ENCODE measurements at regions not wholly inside any gene's neighbourhood (a gene's known extent, or its start where the extent isn't known, plus 50 kb on each side); places are given as distances from the start of the nearest gene placed in this dataset.

DNA sequence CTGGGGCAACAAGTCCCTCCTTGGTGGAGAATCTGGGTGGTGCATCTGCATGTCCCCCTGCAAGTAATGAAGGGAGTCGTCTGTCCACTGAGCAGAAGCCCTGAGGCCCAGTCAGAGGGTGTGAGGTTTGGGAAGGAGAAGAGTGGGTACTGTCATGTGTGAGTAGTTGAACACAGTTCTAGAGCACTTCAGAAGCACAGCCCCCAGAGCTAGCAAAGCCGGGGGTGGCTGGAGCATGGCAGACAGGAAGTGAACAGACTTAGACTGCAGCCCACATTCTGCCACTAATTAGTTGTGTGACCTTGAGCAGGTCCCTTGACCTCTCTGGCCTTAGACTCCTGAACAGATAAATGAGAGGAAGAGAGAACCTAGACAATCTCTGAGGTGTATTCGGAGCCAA is 207.6 kb downstream of the UACA start:
- 75 to 100% methylated on average over 2 of the region's 3 CpGs for WGBS, 2 experiments (ENCODE audit: insufficient coverage in 2 of 2)
- Histone ChIP-seq H3K9me3 (ENCODE audit: control insufficient read depth, low read length) (no peaks in the 10 kb centered on the region), H3K4me3 (ENCODE audit: extremely low read depth, insufficient read depth, low read length, poor library complexity, severe bottlenecking) (no peak overlapping the region), H3K36me3 (ENCODE audit: control insufficient read depth, insufficient read depth, low read length) (no peaks in the 10 kb centered on the region), H3K27ac (ENCODE audit: low read depth, low read length, severe bottlenecking) (no peak overlapping the region), H3K4me1 (ENCODE audit: control insufficient read depth, insufficient read depth, low read length, poor library complexity, severe bottlenecking) (peaks cover 10% of the 10 kb centered on the region)

DNA sequence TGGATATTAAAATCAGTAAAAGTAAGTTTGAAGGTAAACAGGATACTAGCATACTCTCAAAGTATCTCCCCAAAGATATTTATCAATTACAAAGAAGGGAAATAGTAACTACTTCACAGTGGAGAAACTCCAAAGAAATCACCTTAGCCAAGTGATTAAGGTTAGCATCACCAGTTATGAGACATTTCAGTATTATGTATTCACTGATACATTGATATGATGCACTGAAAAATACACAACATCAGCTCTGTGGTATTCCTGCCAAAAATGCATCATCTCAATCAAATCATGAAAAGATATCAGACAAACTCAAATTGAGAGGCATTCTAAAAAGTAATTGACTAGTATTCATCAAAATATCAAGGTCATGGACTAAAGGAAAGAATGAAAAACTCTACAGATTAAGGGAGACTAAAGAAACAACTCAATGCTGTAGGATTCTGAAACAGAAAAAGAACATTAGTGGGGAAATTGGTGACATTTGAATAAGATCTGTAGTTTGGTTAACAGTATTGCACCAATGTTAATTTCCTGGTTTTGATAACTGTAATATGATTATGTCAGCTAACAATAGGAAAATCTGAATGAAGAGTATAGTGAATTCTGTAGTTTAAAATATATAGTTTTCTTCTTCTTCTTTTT is 215.4 kb downstream of the UACA start:
- Histone ChIP-seq H3K9me3 (ENCODE audit: control insufficient read depth, low read length) (no peaks in the 10 kb centered on the region), H3K36me3 (ENCODE audit: control insufficient read depth, insufficient read depth, low read length) (no peaks in the 10 kb centered on the region), H3K4me1 (ENCODE audit: control insufficient read depth, insufficient read depth, low read length, poor library complexity, severe bottlenecking) (no peaks in the 10 kb centered on the region), H3K4me3 (ENCODE audit: extremely low read depth, insufficient read depth, low read length, poor library complexity, severe bottlenecking) (no peak overlapping the region), H3K27ac (ENCODE audit: low read depth, low read length, severe bottlenecking) (no peak overlapping the region)

DNA sequence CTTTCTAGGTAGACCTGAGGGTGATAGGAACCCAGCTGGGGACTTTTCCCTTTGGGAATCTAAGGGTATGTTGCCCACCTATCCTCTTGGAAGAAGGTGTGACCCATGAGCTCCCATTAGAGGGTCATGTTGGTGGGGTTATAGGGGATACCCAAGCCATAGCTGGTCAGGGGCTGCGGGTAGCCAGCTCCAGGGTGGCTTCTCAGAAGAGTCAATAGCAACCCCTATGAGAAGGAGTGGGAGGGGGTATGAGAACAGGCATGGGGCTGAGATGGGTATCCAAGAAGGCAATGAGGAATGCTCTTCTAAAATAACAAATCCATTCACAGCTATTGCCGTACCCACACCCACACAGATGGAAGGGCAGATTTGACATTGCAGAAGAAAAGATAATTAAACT is 217.8 kb downstream of the UACA start:
- Histone ChIP-seq H3K36me3 (ENCODE audit: control insufficient read depth, insufficient read depth, low read length) (no peaks in the 10 kb centered on the region), H3K4me3 (ENCODE audit: extremely low read depth, insufficient read depth, low read length, poor library complexity, severe bottlenecking) (no peak overlapping the region), H3K4me1 (ENCODE audit: control insufficient read depth, insufficient read depth, low read length, poor library complexity, severe bottlenecking) (no peaks in the 10 kb centered on the region), H3K27ac (ENCODE audit: low read depth, low read length, severe bottlenecking) (no peak overlapping the region), H3K9me3 (ENCODE audit: control insufficient read depth, low read length) (no peaks in the 10 kb centered on the region)
- no CpG with 5 or more reads among the region's 2 CpGs for WGBS, 2 experiments (ENCODE audit: insufficient coverage in 2 of 2)

DNA sequence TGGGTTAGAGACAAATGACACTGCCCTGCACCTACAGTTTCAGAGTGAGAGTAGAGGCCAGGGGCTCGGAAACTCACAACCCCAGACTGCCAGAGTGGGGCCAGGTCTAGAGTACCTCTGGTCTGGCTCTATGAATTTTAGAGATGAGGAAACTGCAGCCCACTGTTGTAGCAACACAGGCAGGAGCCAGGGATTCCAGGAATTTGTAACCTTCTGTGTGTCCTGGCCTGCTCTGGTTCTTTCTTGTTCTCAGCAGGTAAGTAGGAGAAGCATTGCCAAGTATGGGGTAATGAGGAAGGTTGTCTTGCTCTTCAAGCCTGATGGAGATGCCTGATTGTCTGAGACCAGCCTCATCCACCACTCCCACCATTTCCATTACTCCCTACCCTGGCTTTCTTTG is 221.8 kb downstream of the UACA start:
- Histone ChIP-seq H3K36me3 (ENCODE audit: control insufficient read depth, insufficient read depth, low read length) (no peaks in the 10 kb centered on the region), H3K9me3 (ENCODE audit: control insufficient read depth, low read length) (no peaks in the 10 kb centered on the region), H3K4me3 (ENCODE audit: extremely low read depth, insufficient read depth, low read length, poor library complexity, severe bottlenecking) (no peak overlapping the region), H3K27ac (ENCODE audit: low read depth, low read length, severe bottlenecking) (no peak overlapping the region), H3K4me1 (ENCODE audit: control insufficient read depth, insufficient read depth, low read length, poor library complexity, severe bottlenecking) (peaks cover 7% of the 10 kb centered on the region)
- WGBS, 2 experiments (ENCODE audit: insufficient coverage in 2 of 2), result 88% methylated on average over 1 of the region's 1 CpG; no CpG with 5 or more reads in 1 of the 2 experiments

DNA sequence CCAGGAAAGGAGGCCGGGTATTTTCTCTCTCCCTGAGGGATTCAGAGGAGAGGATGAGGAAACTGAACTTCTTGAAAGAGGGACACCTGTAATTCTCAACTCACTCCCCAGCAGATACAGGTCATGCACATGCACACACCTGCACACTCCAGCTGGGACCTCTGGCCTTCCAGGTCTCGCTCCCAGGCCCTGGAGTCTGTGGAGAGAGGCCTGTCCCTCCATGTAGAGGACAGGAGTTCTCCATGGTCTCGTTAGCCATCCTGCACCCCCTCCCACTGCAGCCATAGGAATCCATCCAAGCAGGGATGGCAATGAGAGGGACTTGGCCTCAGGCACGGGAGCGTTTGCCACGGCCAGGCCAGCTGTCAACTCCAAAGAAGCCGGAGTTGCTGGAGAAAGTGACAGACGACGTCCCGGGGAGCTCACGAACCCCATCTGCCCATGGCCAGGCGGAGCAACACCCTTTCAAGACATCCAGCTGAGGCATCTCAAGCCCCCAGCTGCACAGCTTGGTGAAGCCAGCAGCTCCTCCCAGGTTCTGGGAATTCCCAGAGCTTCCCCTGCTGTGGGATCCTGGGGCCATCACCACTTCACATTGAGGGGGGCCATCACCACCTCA is 223.3 kb downstream of the UACA start:
- H3K4me1 ChIP-seq (ENCODE audit: control insufficient read depth, insufficient read depth, low read length, poor library complexity, severe bottlenecking), result peaks cover 9% of the 10 kb centered on the region

DNA sequence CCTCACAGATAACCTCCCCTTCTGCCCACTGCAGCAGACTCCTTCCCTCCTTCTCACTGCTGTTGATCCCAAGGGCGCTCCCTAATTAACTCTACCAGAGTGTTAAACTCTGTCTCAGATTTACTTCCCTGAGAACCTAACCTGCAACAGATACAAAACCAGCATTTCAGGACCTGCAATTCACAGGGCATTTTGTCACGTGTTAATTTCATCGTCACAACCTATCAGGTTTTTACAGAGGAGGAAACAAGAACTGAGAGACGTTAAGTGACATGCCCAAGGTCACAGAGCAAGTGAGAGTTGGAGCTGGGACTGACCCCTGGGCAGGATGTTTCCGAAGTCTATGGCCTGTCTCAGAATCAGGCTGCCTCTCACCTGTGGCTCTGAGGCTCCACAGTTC is 223.9 kb downstream of the UACA start:
- WGBS, 2 experiments (ENCODE audit: insufficient coverage in 2 of 2), result 85 to 95% methylated on average over 4 to 5 of the region's 5 CpGs
- Histone ChIP-seq H3K4me3 (ENCODE audit: extremely low read depth, insufficient read depth, low read length, poor library complexity, severe bottlenecking) (no peak overlapping the region), H3K36me3 (ENCODE audit: control insufficient read depth, insufficient read depth, low read length) (no peaks in the 10 kb centered on the region), H3K4me1 (ENCODE audit: control insufficient read depth, insufficient read depth, low read length, poor library complexity, severe bottlenecking) (peaks cover 9% of the 10 kb centered on the region), H3K9me3 (ENCODE audit: control insufficient read depth, low read length) (no peaks in the 10 kb centered on the region), H3K27ac (ENCODE audit: low read depth, low read length, severe bottlenecking) (no peak overlapping the region)

More for the DNA sequence above, 223.3 kb downstream of the UACA start:
- Histone ChIP-seq H3K4me3 (ENCODE audit: extremely low read depth, insufficient read depth, low read length, poor library complexity, severe bottlenecking) (no peak overlapping the region), H3K27ac (ENCODE audit: low read depth, low read length, severe bottlenecking) (no peak overlapping the region), H3K36me3 (ENCODE audit: control insufficient read depth, insufficient read depth, low read length) (no peaks in the 10 kb centered on the region), H3K9me3 (ENCODE audit: control insufficient read depth, low read length) (no peaks in the 10 kb centered on the region)
- WGBS, 2 experiments (ENCODE audit: insufficient coverage in 2 of 2), result 74 to 85% methylated on average over 10 to 12 of the region's 12 CpGs

DNA sequence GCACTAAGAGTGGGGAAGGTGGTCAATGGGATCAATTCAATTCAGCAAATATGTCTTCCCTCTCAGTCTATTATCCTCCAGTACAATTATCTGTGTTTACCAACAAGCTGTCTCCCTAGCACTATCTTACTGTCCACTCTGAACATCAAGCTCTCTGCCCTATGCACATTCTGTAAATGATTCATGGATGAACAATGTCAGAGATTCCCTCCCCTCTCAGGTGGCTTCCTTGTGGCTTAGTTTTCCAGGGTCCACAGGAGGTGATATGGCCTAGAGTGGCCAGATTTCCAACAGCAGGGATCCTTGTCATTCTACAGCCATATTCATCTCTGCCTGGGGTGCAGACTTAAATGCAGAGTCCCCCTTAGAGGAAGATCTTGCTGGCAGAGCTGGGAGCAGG is 225.1 kb downstream of the UACA start:
- H3K36me3 ChIP-seq (ENCODE audit: control insufficient read depth, insufficient read depth, low read length), result no peaks in the 10 kb centered on the region
- peaks cover 9% of the 10 kb centered on the region for H3K4me1 ChIP-seq (ENCODE audit: control insufficient read depth, insufficient read depth, low read length, poor library complexity, severe bottlenecking)
- H3K9me3 ChIP-seq (ENCODE audit: control insufficient read depth, low read length), result no peaks in the 10 kb centered on the region
- no peak overlapping the region for H3K4me3 ChIP-seq (ENCODE audit: extremely low read depth, insufficient read depth, low read length, poor library complexity, severe bottlenecking)
- no peak overlapping the region for H3K27ac ChIP-seq (ENCODE audit: low read depth, low read length, severe bottlenecking)

DNA sequence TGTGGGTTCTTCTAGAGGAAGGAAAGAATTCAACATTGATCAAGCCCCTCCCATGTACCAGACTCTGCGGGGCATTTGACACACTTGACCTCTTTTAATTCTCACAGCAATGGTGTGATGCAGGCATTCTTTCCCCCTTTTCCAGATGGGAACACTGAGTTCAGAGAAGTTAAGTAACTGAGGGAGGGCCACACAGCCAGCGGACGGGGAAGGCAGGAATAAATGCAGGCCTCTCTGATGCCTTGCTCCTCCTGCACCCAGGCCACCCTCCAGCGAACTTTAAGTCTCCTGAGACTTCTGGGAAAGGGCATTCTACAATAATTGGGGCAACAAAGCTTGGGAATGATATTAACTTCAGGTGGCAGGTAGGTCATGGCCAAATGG is 227.4 kb downstream of the UACA start:
- Histone ChIP-seq H3K9me3 (ENCODE audit: control insufficient read depth, low read length) (no peaks in the 10 kb centered on the region), H3K27ac (ENCODE audit: low read depth, low read length, severe bottlenecking) (no peak overlapping the region), H3K4me3 (ENCODE audit: extremely low read depth, insufficient read depth, low read length, poor library complexity, severe bottlenecking) (no peak overlapping the region), H3K36me3 (ENCODE audit: control insufficient read depth, insufficient read depth, low read length) (no peaks in the 10 kb centered on the region), H3K4me1 (ENCODE audit: control insufficient read depth, insufficient read depth, low read length, poor library complexity, severe bottlenecking) (peaks cover 9% of the 10 kb centered on the region)
- 79 to 100% methylated on average over 1 to 2 of the region's 4 CpGs for WGBS, 2 experiments (ENCODE audit: insufficient coverage in 2 of 2)

DNA sequence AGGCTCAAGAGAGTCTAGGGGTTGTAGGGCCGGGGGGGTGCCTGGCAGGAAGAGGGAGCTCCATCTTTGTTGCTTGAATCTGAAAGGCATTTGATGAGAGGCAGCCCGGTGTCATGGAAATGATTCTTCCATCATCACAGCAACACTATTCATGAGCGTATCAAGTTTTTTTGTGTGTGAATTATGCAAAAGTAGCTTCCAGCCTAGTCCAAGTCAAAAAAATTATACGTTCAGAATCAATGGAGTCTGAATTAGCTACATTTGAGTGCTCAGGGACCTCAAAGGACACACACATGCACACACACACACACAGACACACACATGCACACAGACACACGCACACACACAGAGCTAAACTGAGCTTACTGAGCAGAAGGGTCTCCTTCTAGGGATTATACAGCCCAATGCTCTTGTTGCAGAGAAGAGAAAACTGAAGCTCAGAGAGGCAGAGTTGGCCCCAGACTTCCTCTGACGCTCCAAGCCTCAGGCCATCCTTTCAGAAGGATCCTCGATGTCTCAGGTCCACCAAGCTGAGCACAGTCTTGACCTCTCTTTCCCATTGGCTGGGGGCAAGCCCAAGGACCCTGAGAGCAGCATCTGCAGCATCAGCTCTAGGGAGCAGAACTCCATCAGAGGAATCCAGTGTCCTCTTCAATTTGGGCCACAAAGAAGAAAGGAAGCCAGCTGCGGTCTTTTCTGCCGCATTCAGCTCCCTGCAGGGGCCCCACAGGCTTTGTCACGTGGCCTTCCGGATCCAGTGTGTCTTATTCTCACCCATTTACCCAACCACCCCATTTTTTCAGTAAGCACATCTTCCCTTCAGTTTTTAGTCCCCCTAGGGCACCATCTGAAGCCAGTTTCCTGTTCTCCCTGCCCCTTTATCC is 228.0 kb downstream of the UACA start:
- H3K4me3 ChIP-seq (ENCODE audit: extremely low read depth, insufficient read depth, low read length, poor library complexity, severe bottlenecking), result no peak overlapping the region
- H3K27ac ChIP-seq (ENCODE audit: low read depth, low read length, severe bottlenecking), result no peak overlapping the region
- H3K36me3 ChIP-seq (ENCODE audit: control insufficient read depth, insufficient read depth, low read length), result no peaks in the 10 kb centered on the region
- no peaks in the 10 kb centered on the region for H3K9me3 ChIP-seq (ENCODE audit: control insufficient read depth, low read length)
- 54 to 77% methylated on average over 6 to 7 of the region's 11 CpGs for WGBS, 2 experiments (ENCODE audit: insufficient coverage in 2 of 2)
- H3K4me1 ChIP-seq (ENCODE audit: control insufficient read depth, insufficient read depth, low read length, poor library complexity, severe bottlenecking), result peaks cover 9% of the 10 kb centered on the region

DNA sequence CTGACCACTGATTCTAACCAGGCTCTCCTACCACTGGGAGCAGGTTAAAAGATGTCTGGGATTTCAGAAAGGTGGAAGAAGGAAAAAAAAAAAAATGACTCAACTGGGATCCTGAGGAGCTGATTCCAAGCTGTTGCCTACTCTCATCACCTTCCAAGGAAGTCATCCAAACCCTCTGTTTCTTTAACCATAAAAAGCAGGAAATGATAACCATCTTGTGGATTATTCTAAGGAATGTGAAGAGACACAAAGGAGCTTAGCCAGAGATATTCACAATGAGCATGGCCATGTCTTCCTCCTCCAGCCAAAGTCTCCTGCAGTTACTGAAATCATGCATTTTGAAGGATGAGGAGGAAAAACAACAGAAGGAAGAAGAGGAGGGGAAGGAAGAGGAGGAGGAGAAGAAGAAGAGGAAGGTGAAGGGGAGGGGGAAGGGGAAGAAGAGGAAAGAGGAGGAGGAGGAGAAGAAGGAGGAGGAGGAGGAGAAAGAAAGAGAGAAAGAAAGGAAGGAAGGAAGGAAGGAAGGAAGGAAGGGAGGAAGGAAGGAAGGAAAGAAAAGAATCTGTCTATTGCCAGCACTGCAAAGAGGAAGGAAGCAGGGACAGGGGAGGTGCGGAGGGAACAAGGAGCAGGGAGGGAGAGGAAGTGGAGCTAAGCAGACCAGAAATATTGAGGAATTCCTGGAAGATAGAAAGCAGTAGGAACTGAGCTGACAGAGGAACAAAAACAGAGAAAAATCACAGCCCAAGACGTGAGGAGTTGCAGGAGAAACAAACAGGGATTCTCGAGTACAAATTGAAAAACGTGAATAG is 229.2 kb downstream of the UACA start:
- no peaks in the 10 kb centered on the region for H3K9me3 ChIP-seq (ENCODE audit: control insufficient read depth, low read length)
- H3K27ac ChIP-seq (ENCODE audit: low read depth, low read length, severe bottlenecking), result no peak overlapping the region
- peaks cover 9% of the 10 kb centered on the region for H3K4me1 ChIP-seq (ENCODE audit: control insufficient read depth, insufficient read depth, low read length, poor library complexity, severe bottlenecking)
- no peaks in the 10 kb centered on the region for H3K36me3 ChIP-seq (ENCODE audit: control insufficient read depth, insufficient read depth, low read length)
- no peak overlapping the region for H3K4me3 ChIP-seq (ENCODE audit: extremely low read depth, insufficient read depth, low read length, poor library complexity, severe bottlenecking)
- WGBS, 2 experiments (ENCODE audit: insufficient coverage in 2 of 2), result 77 to 88% methylated on average over 4 of the region's 4 CpGs

All from mesodermal cell (in vitro differentiated cells).